LNCaP clone FGC (cell line): ENCODE measurements at regions not wholly inside any gene's neighbourhood (a gene's known extent, or its start where the extent isn't known, plus 50 kb on each side); places are given as distances from the start of the nearest gene placed in this dataset.

Experiments used
- DNase-seq: peaks from one replicate; pipeline ENCODE4 v3.0.0-alpha.2; 2011; ENCODE audit warnings: low read depth
- H3K4me3 ChIP-seq: 2 replicates; pipeline ENCODE4 v1.5.1; 2011; ENCODE audit warnings: mild to moderate bottlenecking, low read depth, low read length, control low read depth
- CTCF ChIP-seq: IDR thresholded peaks from 2 replicates; pipeline ENCODE4 v1.5.1; 2012; ENCODE audit warnings: mild to moderate bottlenecking; ENCODE audit not compliant: control insufficient read depth, insufficient read depth; ENCODE audit errors: extremely low read depth

DNA sequence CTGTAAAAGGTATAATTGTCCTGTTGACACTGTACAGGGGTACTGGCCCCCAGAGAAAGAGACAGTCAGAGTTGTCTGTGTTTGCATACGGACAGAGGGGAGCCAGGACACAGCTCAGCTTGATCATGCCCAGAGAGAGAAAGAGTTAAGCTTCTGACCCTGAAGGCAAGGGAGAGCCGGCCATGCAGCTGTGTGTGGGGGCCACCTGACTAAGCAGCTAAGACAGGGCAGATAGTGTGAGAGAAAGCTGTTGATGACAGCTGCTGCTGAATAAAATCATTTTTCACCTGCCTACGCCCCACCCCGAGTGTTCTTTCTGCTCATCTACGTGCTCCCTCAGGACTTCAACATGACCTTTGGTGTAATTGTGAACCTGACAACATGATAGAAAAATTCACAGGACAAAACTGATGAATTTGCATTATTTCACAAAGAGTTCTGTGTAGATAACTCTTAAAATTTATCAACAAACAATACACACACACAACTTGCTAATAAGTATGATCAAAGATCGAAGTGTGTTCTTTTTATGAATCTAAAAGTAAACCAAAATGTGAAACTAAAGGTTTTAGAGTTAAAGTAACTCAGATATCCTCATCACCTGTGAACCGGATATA, 1294.3 kb upstream of the ATXN8OS start:
- DNase-seq: no peak
- no peak for TF ChIP-seq CTCF

GRCh38 chr13:68810660-68811059, 1297.0 kb upstream of the ATXN8OS start:
- H3K4me3 ChIP-seq: no peak overlapping the region
- no peak for DNase-seq
- TF ChIP-seq CTCF: 0 out of 2 replicates have a peak, but pooled peaks have one; percentile 27

More for the DNA sequence above, 1294.3 kb upstream of the ATXN8OS start:
- H3K4me3 ChIP-seq: no peak overlapping the region

GRCh38 chr13:68808456-68808855, 1299.2 kb upstream of the ATXN8OS start:
- TF ChIP-seq CTCF: no peak
- no peak for DNase-seq
- H3K4me3 ChIP-seq: no peak overlapping the region

- H3K4me3 ChIP-seq: no peak overlapping the region
- DNase-seq: no peak
- TF ChIP-seq CTCF: no peak
Measured at GRCh38 chr13:68806125-68806524, 1301.5 kb upstream of the ATXN8OS start.

GRCh38 chr13:68784275-68784674, 1323.4 kb upstream of the ATXN8OS start:
- no peak for DNase-seq
- TF ChIP-seq CTCF: no peak
- no peak overlapping the region for H3K4me3 ChIP-seq

GRCh38 chr13:68759617-68760016, 1348.0 kb upstream of the ATXN8OS start:
- DNase-seq: no peak
- TF ChIP-seq CTCF: no peak
- H3K4me3 ChIP-seq: no peak overlapping the region

DNA sequence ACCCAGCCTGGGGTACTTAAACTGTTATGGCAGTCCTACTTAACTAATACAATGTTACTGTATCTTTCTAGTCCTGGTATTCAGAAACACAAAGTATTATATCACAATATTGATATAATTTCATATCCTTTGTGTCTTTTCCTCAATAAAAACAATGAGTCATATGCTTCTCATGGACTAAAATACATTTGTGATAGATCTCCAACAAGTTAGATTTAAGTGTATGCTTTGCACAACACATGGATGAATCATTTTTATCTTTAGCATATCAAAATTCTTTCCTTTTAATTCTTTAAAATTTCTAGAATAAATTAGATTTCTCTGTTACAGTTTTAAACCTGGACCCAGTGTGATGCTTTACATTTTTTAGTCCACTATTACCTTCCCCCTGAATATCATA, 1357.8 kb upstream of the ATXN8OS start:
- no peak for DNase-seq
- H3K4me3 ChIP-seq: no peak overlapping the region
- TF ChIP-seq CTCF: no peak
